SK-N-SH (cell line): ENCODE measurements at regions not wholly inside any gene's neighbourhood (a gene's known extent, or its start where the extent isn't known, plus 50 kb on each side); places are given as distances from the start of the nearest gene placed in this dataset.

Experiments
- CTCF ChIA-PET: fragments of 300-600, 350-600 bp; formaldehyde crosslinking; extraction: SDS; loops from one replicate; lab custom pipeline; 2021; lab: Yijun Ruan, JAX
- POLR2A ChIA-PET: fragments of 350-600 bp; sonication (Branson Sonifier 250); formaldehyde crosslinking; extraction: SDS; loops from one replicate; lab custom pipeline; 2020; ENCODE audit warnings: antibody characterized with exemption, inconsistent platforms; lab: Yijun Ruan, JAX
- DNase-seq: peaks from one replicate; pipeline ENCODE4 v3.0.0; 2012
- H2AFZ ChIP-seq: fragments of 200-600 bp; sonication (generic); 2 replicates; pipeline ENCODE4 v1.8.1; 2016; ENCODE audit warnings: antibody characterized with exemption, mild to moderate bottlenecking, low read depth
- H3F3A ChIP-seq: fragments of 200-600 bp; sonication (generic); replicated peaks from 2 replicates; pipeline ENCODE3; 2016; ENCODE audit warnings: antibody characterized with exemption, mild to moderate bottlenecking; ENCODE audit not compliant: insufficient read depth
- H3K27ac ChIP-seq, 2 experiments: fragments of 200-500 bp in 1 of 2; fragments of 200-600 bp in 1 of 2; sonication (Bioruptor generic) in 1 of 2; sonication (generic), shearing (Covaris generic) in 1 of 2; 2 replicates each; pipeline versions ENCODE4 v1.5.1 to v1.6.1; 2014 to 2016; ENCODE audit warnings: low read depth in 2 of 2, inconsistent platforms in 1 of 2, low read length in 1 of 2, mild to moderate bottlenecking in 1 of 2, mixed read lengths in 1 of 2
- H3K27me3 ChIP-seq: fragments of 200-600 bp; sonication (generic), shearing (Covaris generic); 2 replicates; pipeline ENCODE4 v1.6.1; 2016; ENCODE audit warnings: mixed run types; ENCODE audit not compliant: insufficient read depth
- H3K36me3 ChIP-seq, 2 experiments: fragments of 200-500 bp in 1 of 2; fragments of 200-600 bp in 1 of 2; sonication (Bioruptor generic) in 1 of 2; sonication (generic) in 1 of 2; replicated peaks in 1 of 2; 2 replicates each; pipeline versions ENCODE3 to v1.5.1; 2014 to 2016; ENCODE audit warnings: low read length in 1 of 2, mild to moderate bottlenecking in 1 of 2; ENCODE audit not compliant: insufficient read depth in 2 of 2, control insufficient read depth in 1 of 2
- H3K4me1 ChIP-seq, 2 experiments: fragments of 200-500 bp in 1 of 2; fragments of 200-600 bp in 1 of 2; sonication (Bioruptor generic) in 1 of 2; sonication (generic), shearing (Covaris generic) in 1 of 2; 2 replicates each; pipeline versions ENCODE4 v1.5.1 to v1.6.1; 2014 to 2016; ENCODE audit warnings: low read depth in 1 of 2, low read length in 1 of 2, mixed run types in 1 of 2; ENCODE audit not compliant: insufficient read depth in 2 of 2, control insufficient read depth in 1 of 2
- H3K4me2 ChIP-seq: fragments of 200-600 bp; sonication (generic), shearing (Covaris generic); 2 replicates; pipeline ENCODE4 v1.6.1; 2017; ENCODE audit warnings: mixed run types
- H3K4me3 ChIP-seq, 2 experiments: fragments of 200-500 bp in 1 of 2; fragments of 200-600 bp in 1 of 2; sonication (Bioruptor generic) in 1 of 2; sonication (generic), shearing (Covaris generic) in 1 of 2; 2 replicates each; pipeline versions ENCODE4 v1.5.1 to v1.8.1; 2014 to 2016; ENCODE audit warnings: low read depth in 2 of 2, inconsistent platforms in 1 of 2, low read length in 1 of 2, mild to moderate bottlenecking in 1 of 2, mixed read lengths in 1 of 2, moderate library complexity in 1 of 2
- H3K79me2 ChIP-seq: fragments of 200-600 bp; sonication (generic); 2 replicates; pipeline ENCODE4 v1.8.1; 2017; ENCODE audit warnings: mild to moderate bottlenecking; ENCODE audit not compliant: insufficient read depth
- H3K9ac ChIP-seq: fragments of 200-600 bp; sonication (generic); 2 replicates; pipeline ENCODE4 v1.6.1; 2017; ENCODE audit warnings: mixed run types
- H3K9me2 ChIP-seq: fragments of 200-600 bp; sonication (generic); 2 replicates; pipeline ENCODE4 v1.6.1; 2017; ENCODE audit warnings: mixed run types
- H3K9me3 ChIP-seq: fragments of 200-600 bp; sonication (generic); 2 replicates; pipeline ENCODE4 v1.6.1; 2017; ENCODE audit warnings: mixed run types, mild to moderate bottlenecking, moderate library complexity
- H4K20me1 ChIP-seq: fragments of 200-600 bp; sonication (generic); 2 replicates; pipeline ENCODE4 v1.6.1; 2017; ENCODE audit warnings: mild to moderate bottlenecking, mixed run types; ENCODE audit not compliant: insufficient read depth
- CHD2 ChIP-seq: fragments of 150-350 bp; IDR thresholded peaks from 2 replicates; pipeline ENCODE4 v1.6.1; 2018; ENCODE audit warnings: low read length; ENCODE audit not compliant: partially characterized antibody
- FOSL2 ChIP-seq: IDR thresholded peaks from 2 replicates; pipeline ENCODE4 v1.4.0; 2012; ENCODE audit warnings: low read depth, mild to moderate bottlenecking, moderate library complexity, borderline replicate concordance
- FOXJ3 ChIP-seq: sonication (generic); formaldehyde crosslinking; IDR thresholded peaks from 2 replicates; pipeline ENCODE4 v1.5.1; 2020; ENCODE audit warnings: mild to moderate bottlenecking, missing genetic modification reagents
- FOXM1 ChIP-seq: IDR thresholded peaks from 2 replicates; pipeline ENCODE4 v1.4.0; 2012; ENCODE audit warnings: low read depth, mild to moderate bottlenecking
- GATA2 ChIP-seq: sonication (generic); formaldehyde crosslinking; IDR thresholded peaks from 2 replicates; pipeline ENCODE4 v1.5.0; 2020; ENCODE audit warnings: mild to moderate bottlenecking, missing genetic modification reagents
- JUND ChIP-seq: IDR thresholded peaks from 2 replicates; pipeline ENCODE4 v1.4.0; 2012
- NRF1 ChIP-seq: IDR thresholded peaks from 2 replicates; pipeline ENCODE4 v1.6.1; 2012; ENCODE audit warnings: low read depth, mild to moderate bottlenecking, low read length
- RCOR1 ChIP-seq: fragments of 150-350 bp; IDR thresholded peaks from 2 replicates; pipeline ENCODE4 v1.6.1; 2017; ENCODE audit warnings: antibody characterized with exemption, low read length
- SIN3A ChIP-seq: IDR thresholded peaks from 2 replicates; pipeline ENCODE4 v1.6.1; 2012; ENCODE audit warnings: low read depth, mild to moderate bottlenecking, low read length, moderate library complexity, borderline replicate concordance
- SMC3 ChIP-seq: IDR thresholded peaks from 2 replicates; pipeline ENCODE4 v1.6.1; 2012; ENCODE audit warnings: low read depth, low read length, improper control_type of control experiment
- TAF1 ChIP-seq: IDR thresholded peaks from 2 replicates; pipeline ENCODE4 v1.6.1; 2012; ENCODE audit warnings: low read depth, mild to moderate bottlenecking, low read length, moderate library complexity, borderline replicate concordance
- TCF12 ChIP-seq: IDR thresholded peaks from 2 replicates; pipeline ENCODE4 v1.4.0; 2012
- WGBS: methylation state at CpG from one replicate; pipeline ENCODE4 v1.1.6; 2017; ENCODE audit warnings: low lambda C conversion rate; 5-methylcytosine and 5-hydroxymethylcytosine counted together
- TF ChIP-seq, protein P1 (sequence below): IDR thresholded peaks from 2 replicates; pipeline ENCODE4 v1.6.1; 2012; ENCODE audit warnings: mild to moderate bottlenecking, low read depth, low read length, moderate library complexity
- TF ChIP-seq, protein P2 (sequence below): fragments of 150-350 bp; IDR thresholded peaks from 2 replicates; pipeline ENCODE4 v1.6.1; 2017; ENCODE audit warnings: antibody characterized with exemption, low read length, low read depth, borderline replicate concordance
- TF ChIP-seq, protein P3 (sequence below): IDR thresholded peaks from 2 replicates; pipeline ENCODE4 v1.4.0; 2012; ENCODE audit warnings: low read depth
- TF ChIP-seq, protein P4 (sequence below): IDR thresholded peaks from 2 replicates; pipeline ENCODE4 v1.4.0; 2012; ENCODE audit warnings: low read depth, borderline replicate concordance
- TF ChIP-seq, protein P5 (sequence below): IDR thresholded peaks from 2 replicates; pipeline ENCODE4 v1.4.0; 2012; ENCODE audit warnings: low read depth, borderline replicate concordance
- TF ChIP-seq, protein P6 (sequence below): fragments of 200-600 bp; sonication (generic); IDR thresholded peaks from 2 replicates; pipeline ENCODE4 v1.6.1; 2017; ENCODE audit warnings: antibody characterized with exemption, mild to moderate bottlenecking, moderate library complexity

DNA sequence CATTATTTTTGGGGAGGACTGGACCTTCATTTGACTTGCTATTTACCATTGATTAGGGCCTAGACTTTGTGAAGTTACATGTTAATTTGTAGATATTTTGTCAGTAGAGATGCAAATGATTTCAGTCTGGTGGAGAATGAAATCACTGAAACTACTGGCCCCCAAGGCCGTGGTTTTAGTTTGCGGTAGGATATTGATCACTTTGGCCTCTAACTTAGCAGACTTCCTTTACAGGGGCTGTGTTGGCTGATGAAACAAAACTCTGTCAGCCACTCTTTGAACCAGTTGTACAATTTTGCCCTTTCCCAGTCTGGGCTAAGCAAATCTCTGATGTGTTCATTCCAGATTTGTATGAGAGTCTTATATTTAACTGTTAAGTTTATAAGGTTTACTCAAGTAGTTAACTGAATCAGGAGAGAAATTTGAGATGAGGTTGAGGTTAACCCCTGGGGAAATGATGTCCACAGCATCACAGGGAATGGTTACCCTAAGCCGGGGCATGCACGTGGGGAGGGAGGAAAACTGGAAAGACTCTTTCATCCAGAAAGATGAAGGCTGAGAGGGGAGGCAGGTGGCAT, 105.7 kb upstream of the INSIG1 start:
- ChIA-PET CTCF (interaction anchor here (1.1 to 11.1 kb wide), 7 partner anchors 9 to 168 kb away, joined by 3 to 176 read pairs (median 7); no protein-coding TSS in a partner anchor), POLR2A (no interaction called here)
- no peaks in the 10 kb centered on the region for H3F3A ChIP-seq
- 77% methylated on average over 4 of the region's 4 CpGs for WGBS
- no peak overlapping the region for H3K9ac ChIP-seq
- no peak for DNase-seq
- H3K79me2 ChIP-seq, result no peaks in the 10 kb centered on the region
- TF ChIP-seq TCF12 (no peak), NRF1 (no peak), FOXJ3 (CRISPR knock-in tag) (no peak), JUND (no peak), GATA2 (CRISPR knock-in tag) (no peak), FOSL2 (no peak), RCOR1 (no peak), FOXM1 (no peak), SMC3 (no peak), CHD2 (no peak), TAF1 (no peak), SIN3A (no peak)
- TF ChIP-seq, protein P1, sequence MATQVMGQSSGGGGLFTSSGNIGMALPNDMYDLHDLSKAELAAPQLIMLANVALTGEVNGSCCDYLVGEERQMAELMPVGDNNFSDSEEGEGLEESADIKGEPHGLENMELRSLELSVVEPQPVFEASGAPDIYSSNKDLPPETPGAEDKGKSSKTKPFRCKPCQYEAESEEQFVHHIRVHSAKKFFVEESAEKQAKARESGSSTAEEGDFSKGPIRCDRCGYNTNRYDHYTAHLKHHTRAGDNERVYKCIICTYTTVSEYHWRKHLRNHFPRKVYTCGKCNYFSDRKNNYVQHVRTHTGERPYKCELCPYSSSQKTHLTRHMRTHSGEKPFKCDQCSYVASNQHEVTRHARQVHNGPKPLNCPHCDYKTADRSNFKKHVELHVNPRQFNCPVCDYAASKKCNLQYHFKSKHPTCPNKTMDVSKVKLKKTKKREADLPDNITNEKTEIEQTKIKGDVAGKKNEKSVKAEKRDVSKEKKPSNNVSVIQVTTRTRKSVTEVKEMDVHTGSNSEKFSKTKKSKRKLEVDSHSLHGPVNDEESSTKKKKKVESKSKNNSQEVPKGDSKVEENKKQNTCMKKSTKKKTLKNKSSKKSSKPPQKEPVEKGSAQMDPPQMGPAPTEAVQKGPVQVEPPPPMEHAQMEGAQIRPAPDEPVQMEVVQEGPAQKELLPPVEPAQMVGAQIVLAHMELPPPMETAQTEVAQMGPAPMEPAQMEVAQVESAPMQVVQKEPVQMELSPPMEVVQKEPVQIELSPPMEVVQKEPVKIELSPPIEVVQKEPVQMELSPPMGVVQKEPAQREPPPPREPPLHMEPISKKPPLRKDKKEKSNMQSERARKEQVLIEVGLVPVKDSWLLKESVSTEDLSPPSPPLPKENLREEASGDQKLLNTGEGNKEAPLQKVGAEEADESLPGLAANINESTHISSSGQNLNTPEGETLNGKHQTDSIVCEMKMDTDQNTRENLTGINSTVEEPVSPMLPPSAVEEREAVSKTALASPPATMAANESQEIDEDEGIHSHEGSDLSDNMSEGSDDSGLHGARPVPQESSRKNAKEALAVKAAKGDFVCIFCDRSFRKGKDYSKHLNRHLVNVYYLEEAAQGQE, result no peak
- TF ChIP-seq, protein P2, sequence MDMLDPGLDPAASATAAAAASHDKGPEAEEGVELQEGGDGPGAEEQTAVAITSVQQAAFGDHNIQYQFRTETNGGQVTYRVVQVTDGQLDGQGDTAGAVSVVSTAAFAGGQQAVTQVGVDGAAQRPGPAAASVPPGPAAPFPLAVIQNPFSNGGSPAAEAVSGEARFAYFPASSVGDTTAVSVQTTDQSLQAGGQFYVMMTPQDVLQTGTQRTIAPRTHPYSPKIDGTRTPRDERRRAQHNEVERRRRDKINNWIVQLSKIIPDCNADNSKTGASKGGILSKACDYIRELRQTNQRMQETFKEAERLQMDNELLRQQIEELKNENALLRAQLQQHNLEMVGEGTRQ, result no peak
- TF ChIP-seq, protein P3, sequence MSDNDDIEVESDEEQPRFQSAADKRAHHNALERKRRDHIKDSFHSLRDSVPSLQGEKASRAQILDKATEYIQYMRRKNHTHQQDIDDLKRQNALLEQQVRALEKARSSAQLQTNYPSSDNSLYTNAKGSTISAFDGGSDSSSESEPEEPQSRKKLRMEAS, result no peak
- TF ChIP-seq, protein P4, sequence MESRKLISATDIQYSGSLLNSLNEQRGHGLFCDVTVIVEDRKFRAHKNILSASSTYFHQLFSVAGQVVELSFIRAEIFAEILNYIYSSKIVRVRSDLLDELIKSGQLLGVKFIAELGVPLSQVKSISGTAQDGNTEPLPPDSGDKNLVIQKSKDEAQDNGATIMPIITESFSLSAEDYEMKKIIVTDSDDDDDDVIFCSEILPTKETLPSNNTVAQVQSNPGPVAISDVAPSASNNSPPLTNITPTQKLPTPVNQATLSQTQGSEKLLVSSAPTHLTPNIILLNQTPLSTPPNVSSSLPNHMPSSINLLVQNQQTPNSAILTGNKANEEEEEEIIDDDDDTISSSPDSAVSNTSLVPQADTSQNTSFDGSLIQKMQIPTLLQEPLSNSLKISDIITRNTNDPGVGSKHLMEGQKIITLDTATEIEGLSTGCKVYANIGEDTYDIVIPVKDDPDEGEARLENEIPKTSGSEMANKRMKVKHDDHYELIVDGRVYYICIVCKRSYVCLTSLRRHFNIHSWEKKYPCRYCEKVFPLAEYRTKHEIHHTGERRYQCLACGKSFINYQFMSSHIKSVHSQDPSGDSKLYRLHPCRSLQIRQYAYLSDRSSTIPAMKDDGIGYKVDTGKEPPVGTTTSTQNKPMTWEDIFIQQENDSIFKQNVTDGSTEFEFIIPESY, result no peak
- TF ChIP-seq, protein P5, sequence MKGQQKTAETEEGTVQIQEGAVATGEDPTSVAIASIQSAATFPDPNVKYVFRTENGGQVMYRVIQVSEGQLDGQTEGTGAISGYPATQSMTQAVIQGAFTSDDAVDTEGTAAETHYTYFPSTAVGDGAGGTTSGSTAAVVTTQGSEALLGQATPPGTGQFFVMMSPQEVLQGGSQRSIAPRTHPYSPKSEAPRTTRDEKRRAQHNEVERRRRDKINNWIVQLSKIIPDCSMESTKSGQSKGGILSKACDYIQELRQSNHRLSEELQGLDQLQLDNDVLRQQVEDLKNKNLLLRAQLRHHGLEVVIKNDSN, result no peak
- TF ChIP-seq, protein P6, sequence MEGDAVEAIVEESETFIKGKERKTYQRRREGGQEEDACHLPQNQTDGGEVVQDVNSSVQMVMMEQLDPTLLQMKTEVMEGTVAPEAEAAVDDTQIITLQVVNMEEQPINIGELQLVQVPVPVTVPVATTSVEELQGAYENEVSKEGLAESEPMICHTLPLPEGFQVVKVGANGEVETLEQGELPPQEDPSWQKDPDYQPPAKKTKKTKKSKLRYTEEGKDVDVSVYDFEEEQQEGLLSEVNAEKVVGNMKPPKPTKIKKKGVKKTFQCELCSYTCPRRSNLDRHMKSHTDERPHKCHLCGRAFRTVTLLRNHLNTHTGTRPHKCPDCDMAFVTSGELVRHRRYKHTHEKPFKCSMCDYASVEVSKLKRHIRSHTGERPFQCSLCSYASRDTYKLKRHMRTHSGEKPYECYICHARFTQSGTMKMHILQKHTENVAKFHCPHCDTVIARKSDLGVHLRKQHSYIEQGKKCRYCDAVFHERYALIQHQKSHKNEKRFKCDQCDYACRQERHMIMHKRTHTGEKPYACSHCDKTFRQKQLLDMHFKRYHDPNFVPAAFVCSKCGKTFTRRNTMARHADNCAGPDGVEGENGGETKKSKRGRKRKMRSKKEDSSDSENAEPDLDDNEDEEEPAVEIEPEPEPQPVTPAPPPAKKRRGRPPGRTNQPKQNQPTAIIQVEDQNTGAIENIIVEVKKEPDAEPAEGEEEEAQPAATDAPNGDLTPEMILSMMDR, result no peak
- H3K4me1 ChIP-seq, result peaks cover 0 to 2% of the 10 kb centered on the region in 2 experiments; a peak in 1 of 4 replicates
- H3K27ac ChIP-seq, result no peak overlapping the region
- no peaks in the 10 kb centered on the region for H4K20me1 ChIP-seq
- H3K9me3 ChIP-seq, result peaks cover 8% of the 10 kb centered on the region; the same call in 1 of the 2 replicates
- no peak overlapping the region for H3K4me3 ChIP-seq
- no peaks in the 10 kb centered on the region for H3K36me3 ChIP-seq
- no peak overlapping the region for H2AFZ ChIP-seq
- H3K27me3 ChIP-seq, result peaks cover 19% of the 10 kb centered on the region; the same call in 1 of the 2 replicates
- no peak overlapping the region for H3K4me2 ChIP-seq
- H3K9me2 ChIP-seq, result no peaks in the 10 kb centered on the region
